Astrocyte of the hippocampus (primary cell): ENCODE measurements at regions not wholly inside any gene's neighbourhood (a gene's known extent, or its start where the extent isn't known, plus 50 kb on each side); places are given as distances from the start of the nearest gene placed in this dataset.

Experiments used
- DNase-seq: peaks from one replicate; pipeline ENCODE4 v3.0.0; 2011; ENCODE audit warnings: low read depth, low spot score

- no peak for DNase-seq
Measured at GRCh38 chr1:213643360-213643759, 344.4 kb upstream of the PROX1 start.

GRCh38 chr1:213647864-213648650, 339.7 kb upstream of the PROX1 start:
- no peak for DNase-seq

- DNase-seq = no peak
Measured at GRCh38 chr1:213649373-213649772, 338.4 kb upstream of the PROX1 start.

- no peak for DNase-seq
Measured at GRCh38 chr1:213650603-213651002, 337.2 kb upstream of the PROX1 start.

GRCh38 chr1:213651077-213651476, 336.7 kb upstream of the PROX1 start:
- no peak for DNase-seq

- no peak for DNase-seq
Measured at GRCh38 chr1:213652109-213652508, 335.7 kb upstream of the PROX1 start.

- no peak for DNase-seq
Measured at GRCh38 chr1:213656039-213656438, 331.7 kb upstream of the PROX1 start.

- DNase-seq = no peak
Measured at GRCh38 chr1:213656503-213656902, 331.3 kb upstream of the PROX1 start.

- DNase-seq = no peak
Measured at GRCh38 chr1:213657013-213657412, 330.8 kb upstream of the PROX1 start.

GRCh38 chr1:213657879-213658278, 329.9 kb upstream of the PROX1 start:
- DNase-seq = no peak

GRCh38 chr1:213658457-213658856, 329.3 kb upstream of the PROX1 start:
- no peak for DNase-seq

GRCh38 chr1:213659580-213660547, 327.9 kb upstream of the PROX1 start:
- no peak for DNase-seq

- no peak for DNase-seq
Measured at GRCh38 chr1:213661302-213661701, 326.5 kb upstream of the PROX1 start.

GRCh38 chr1:213666113-213666512, 321.7 kb upstream of the PROX1 start:
- no peak for DNase-seq

GRCh38 chr1:213666922-213667321, 320.9 kb upstream of the PROX1 start:
- DNase-seq = no peak

GRCh38 chr1:213669512-213669911, 318.3 kb upstream of the PROX1 start:
- DNase-seq = no peak

GRCh38 chr1:213669964-213670691, 317.6 kb upstream of the PROX1 start:
- no peak for DNase-seq

GRCh38 chr1:213670692-213671023, 317.1 kb upstream of the PROX1 start:
- DNase-seq = no peak

- no peak for DNase-seq
Measured at GRCh38 chr1:213675043-213675442, 312.7 kb upstream of the PROX1 start.

- DNase-seq = no peak
Measured at GRCh38 chr1:213676736-213677135, 311.0 kb upstream of the PROX1 start.

- no peak for DNase-seq
Measured at GRCh38 chr1:213678348-213678747, 309.4 kb upstream of the PROX1 start.

- no peak for DNase-seq
Measured at GRCh38 chr1:213678753-213679152, 309.0 kb upstream of the PROX1 start.
